IPS-20b (cell line): ENCODE measurements at regions not wholly inside any gene's neighbourhood (a gene's known extent, or its start where the extent isn't known, plus 50 kb on each side); places are given as distances from the start of the nearest gene placed in this dataset.
"Not testable (repeated sequence)": the region's sequence is repeated elsewhere in the genome, so short reads cannot be mapped to it uniquely, and the experiment has no call there.

ENCODE experiments used
- H3K27ac ChIP-seq: one replicate; pipeline ENCODE4 v1.5.1; 2013; ENCODE audit warnings: low read length
- H3K27me3 ChIP-seq: 2 replicates; pipeline ENCODE4 v1.6.1; 2013; ENCODE audit warnings: mild to moderate bottlenecking, low read length, inconsistent platforms; ENCODE audit not compliant: insufficient read depth
- H3K36me3 ChIP-seq: 2 replicates; pipeline ENCODE4 v1.6.1; 2013; ENCODE audit warnings: low read depth, mild to moderate bottlenecking, inconsistent platforms, low read length, moderate library complexity; ENCODE audit not compliant: insufficient read depth
- H3K4me1 ChIP-seq: 2 replicates; pipeline ENCODE4 v1.6.1; 2013; ENCODE audit warnings: mild to moderate bottlenecking, control low read depth, inconsistent platforms, low read length, moderate library complexity; ENCODE audit not compliant: insufficient read depth
- H3K4me3 ChIP-seq: 2 replicates; pipeline ENCODE4 v1.5.1; 2013; ENCODE audit warnings: mild to moderate bottlenecking, low read length, inconsistent platforms
- H3K9ac ChIP-seq: 2 replicates; pipeline ENCODE4 v1.6.1; 2013; ENCODE audit warnings: low read depth, mild to moderate bottlenecking, inconsistent platforms, low read length, moderate library complexity
- H3K9me3 ChIP-seq: 2 replicates; pipeline ENCODE4 v1.6.1; 2013; ENCODE audit warnings: mild to moderate bottlenecking, low read depth, low read length, inconsistent platforms; ENCODE audit not compliant: insufficient read depth

DNA sequence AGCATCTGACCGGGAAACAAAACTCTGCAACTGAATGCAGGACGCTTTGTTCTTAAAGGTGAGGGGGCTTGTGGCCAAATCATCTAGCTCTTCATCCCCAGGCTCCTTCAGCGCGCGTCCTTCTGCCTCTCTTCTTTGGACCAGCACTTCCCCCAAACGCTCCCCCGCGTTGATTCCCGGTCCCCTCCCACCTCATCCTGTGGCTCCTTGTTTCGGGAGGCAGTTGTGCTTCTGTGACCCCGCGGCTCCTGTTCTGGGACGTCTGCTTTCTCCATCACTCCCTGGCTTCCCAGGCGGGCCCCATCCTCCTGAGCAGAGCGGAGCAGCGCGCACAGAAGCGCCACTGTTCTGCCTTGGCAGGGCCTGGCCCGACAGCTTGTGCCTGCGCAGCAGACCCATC, 109.7 kb upstream of the ZNG1E start:
- H3K27me3 ChIP-seq, H3K9ac ChIP-seq, H3K36me3 ChIP-seq, H3K4me3 ChIP-seq, H3K27ac ChIP-seq, H3K4me1 ChIP-seq, H3K9me3 ChIP-seq: not testable (repeated sequence)

DNA sequence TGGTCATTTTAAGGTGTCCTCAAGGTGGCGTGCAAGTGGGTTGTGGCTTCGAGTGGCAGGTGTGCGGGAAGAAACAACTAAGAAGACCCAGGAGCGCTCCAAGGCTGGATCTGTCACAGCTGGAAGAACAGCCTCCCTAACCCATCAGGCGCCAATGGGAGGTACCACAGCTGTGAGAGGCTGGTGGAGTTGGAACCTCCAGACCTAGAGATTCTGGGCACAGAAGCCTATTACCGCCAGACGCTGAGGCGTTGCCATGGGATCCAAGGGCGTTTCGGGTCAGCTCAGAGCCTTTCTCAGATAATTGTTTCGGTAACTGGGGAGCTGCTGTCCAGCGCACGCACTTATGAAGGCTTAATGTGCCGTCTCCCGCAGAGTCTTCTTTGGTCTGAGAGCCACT, 156.7 kb upstream of the ZNG1E start:
- not testable (repeated sequence) for H3K27ac ChIP-seq, H3K4me3 ChIP-seq, H3K36me3 ChIP-seq, H3K9ac ChIP-seq, H3K27me3 ChIP-seq, H3K4me1 ChIP-seq, H3K9me3 ChIP-seq

DNA sequence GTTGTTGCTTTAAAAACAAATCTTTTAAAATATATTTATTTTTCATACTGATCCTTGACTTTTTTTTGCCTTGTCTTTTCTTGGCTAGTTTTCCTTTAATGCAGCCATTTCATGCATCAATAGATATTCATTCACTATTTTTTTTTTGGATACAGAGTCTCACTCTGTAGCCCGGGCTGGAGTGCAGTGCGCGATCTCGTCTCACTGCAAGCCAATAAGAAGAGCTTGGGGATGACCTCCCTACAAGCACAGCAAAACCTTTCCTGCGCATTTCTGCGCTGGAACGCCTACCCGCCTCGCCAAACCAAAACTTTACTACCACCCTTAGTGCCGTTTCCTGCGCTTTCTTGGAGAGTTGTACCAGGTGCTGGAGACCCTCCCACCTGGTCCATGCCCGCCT, 161.3 kb upstream of the ZNG1E start:
- not testable (repeated sequence) for H3K36me3 ChIP-seq, H3K9ac ChIP-seq, H3K4me3 ChIP-seq, H3K4me1 ChIP-seq, H3K27ac ChIP-seq, H3K27me3 ChIP-seq, H3K9me3 ChIP-seq

DNA sequence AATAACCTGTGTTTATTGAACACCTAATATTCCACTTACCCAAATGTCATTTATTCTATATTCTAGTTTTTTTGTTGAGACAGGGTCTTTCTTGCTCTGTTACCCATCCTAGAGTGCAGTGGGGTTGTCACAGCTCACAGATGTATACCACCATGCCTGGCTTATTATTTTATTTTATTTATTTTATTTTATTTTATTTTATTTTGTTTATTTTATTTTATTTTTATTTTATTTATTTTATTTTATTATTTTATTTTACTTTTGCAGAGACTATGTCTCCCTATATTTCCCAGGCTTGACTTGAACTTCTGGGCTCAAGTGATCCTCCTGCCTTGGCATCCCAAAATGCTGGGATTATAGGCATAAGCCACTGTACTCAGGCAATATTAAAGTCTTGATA, 167.8 kb upstream of the ZNG1E start:
- not testable (repeated sequence) for H3K36me3 ChIP-seq, H3K27ac ChIP-seq, H3K4me3 ChIP-seq, H3K9me3 ChIP-seq, H3K27me3 ChIP-seq, H3K9ac ChIP-seq, H3K4me1 ChIP-seq

DNA sequence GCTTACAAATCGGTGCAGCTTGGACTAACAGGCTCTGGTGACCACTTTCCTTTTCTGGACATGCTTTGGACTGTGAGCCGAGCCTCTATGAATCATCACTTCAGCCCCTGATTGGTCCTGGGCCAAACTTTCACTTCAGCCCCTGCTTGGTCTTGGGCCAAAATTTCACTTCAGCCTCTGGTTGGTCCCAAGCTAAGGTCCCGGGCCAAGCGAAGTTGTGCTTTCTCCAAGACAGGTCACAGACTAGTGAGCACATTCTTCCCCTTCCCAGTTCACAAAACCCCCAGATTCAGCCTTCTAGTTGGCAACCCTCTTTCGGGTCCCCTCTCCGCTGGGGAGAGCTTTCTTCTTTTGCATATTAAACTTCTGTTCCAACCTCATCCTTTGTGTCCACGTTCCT, 171.0 kb upstream of the ZNG1E start:
- H3K27ac ChIP-seq, H3K27me3 ChIP-seq, H3K9ac ChIP-seq, H3K9me3 ChIP-seq, H3K4me1 ChIP-seq, H3K36me3 ChIP-seq, H3K4me3 ChIP-seq: not testable (repeated sequence)

DNA sequence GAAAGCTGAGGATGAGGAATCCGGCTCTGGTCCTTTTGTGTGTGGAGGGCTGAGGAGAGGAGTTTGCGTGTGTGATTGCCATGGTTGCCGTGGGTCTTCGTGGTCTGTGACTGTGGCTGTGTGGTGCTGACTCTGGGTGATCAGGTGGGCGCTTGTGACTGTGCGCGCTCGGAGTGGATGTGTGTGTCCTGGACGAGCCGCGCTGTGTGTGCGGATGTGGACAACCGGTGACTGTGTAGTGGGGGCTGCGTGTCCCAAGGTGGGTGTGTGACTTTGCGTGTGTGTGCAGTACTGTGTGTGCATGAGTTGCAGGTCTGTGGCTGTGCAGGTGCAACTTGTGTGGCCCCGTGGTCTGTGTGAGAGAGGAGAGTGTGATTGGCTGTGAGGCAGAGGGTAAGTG, 172.0 kb upstream of the ZNG1E start:
- H3K27ac ChIP-seq, H3K4me1 ChIP-seq, H3K9ac ChIP-seq, H3K4me3 ChIP-seq, H3K27me3 ChIP-seq, H3K9me3 ChIP-seq, H3K36me3 ChIP-seq: not testable (repeated sequence)

DNA sequence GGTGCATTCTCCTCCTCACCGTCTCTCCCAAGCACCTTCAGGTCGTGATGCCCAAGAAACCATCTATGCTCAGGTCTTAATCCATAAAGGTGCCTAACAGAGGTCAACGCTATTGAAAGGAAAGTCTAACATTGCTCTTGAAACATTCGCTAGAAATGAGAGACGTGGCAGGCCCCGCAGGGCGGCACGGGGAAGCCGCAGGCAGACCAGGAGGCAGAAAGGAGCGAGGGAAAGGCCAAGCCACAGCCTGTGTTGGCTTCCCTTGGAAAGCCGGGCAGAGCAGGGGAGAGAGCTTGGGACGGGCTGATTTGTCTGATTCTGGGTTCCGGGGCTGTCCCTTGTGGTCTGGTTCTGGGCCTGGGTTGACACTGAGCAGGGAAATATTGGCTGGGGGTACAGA, 192.8 kb upstream of the ZNG1E start:
- not testable (repeated sequence) for H3K27ac ChIP-seq, H3K9ac ChIP-seq, H3K36me3 ChIP-seq, H3K27me3 ChIP-seq, H3K9me3 ChIP-seq, H3K4me1 ChIP-seq, H3K4me3 ChIP-seq

DNA sequence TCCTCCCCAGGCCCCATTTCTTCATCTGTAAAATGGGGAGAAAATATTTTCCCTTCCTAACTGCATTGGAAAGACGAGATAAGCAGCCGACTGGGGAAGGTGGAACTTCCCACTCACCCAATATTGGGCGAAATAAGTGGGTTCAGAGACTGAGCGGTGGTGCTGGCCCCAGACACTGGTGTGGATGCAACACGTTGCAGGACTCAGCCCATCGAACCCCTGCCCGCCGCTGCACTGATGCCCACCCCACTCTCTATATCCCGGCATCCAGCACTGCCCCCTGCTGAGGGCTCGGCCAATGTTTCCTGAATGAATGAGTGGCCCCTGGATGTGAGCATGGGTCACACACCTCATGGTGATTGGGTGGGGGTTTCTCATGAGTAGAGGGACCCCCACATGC, 194.4 kb upstream of the ZNG1E start:
- H3K4me1 ChIP-seq, H3K27ac ChIP-seq, H3K27me3 ChIP-seq, H3K9ac ChIP-seq, H3K9me3 ChIP-seq, H3K36me3 ChIP-seq, H3K4me3 ChIP-seq: not testable (repeated sequence)

DNA sequence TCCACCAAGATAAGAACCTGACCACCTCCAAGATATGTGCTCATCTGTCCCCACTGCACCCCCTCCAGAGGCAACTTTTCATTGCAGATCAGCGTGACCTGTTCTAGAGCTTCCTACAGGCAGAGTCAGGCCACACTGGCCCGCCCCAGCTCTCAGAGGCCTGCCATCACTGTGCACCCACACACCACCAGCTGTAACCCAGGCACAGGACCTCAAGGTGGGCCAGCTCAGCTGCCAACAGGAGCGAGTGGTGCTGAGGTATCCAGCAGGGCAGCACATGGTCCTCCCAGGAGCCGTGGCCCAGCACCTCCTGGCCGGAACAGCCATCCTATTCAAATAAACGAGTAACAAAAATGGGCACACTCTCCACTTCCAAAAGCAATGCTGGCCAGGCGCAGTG, 189.9 kb upstream of the FOXD4L5 start:
- H3K9ac ChIP-seq, H3K4me1 ChIP-seq, H3K36me3 ChIP-seq, H3K9me3 ChIP-seq, H3K27me3 ChIP-seq, H3K27ac ChIP-seq, H3K4me3 ChIP-seq: not testable (repeated sequence)

DNA sequence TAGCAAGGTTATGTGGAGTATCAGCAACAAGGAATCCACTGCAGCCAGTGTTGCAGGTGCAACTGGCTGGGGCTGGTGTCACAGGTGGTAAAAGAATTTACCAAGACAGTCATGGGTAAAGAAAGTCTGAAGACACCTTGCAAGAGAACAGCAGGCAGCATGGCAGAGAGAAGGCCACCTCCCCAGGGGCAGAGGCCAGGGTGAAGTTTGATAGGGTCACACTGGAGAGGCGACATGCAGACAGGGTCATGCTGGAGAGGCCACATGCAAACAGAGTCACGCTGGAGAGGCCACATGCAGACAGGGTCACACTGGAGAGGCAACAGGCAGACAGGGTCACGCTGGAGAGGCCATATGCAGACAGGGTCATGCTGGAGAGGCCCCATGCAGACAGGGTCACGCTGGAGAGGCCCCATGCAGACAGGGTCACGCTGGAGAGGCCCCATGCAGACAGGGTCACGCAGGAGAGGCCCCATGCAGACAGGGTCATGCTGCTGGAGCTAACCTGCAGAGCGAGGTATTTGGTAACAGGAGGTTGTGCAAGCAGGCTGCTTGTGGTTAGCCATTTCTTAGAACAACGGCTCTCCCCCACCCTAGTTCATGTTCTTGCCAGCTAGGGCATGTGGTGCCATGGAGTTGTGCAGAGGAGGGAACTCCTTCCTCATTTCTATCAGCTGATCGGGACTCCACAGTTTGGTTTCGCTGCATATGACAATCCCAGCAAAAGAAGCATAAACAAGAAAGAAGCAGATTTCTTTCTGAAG, 188.2 kb upstream of the FOXD4L5 start:
- H3K36me3 ChIP-seq, H3K27ac ChIP-seq, H3K9me3 ChIP-seq, H3K4me1 ChIP-seq, H3K27me3 ChIP-seq, H3K4me3 ChIP-seq, H3K9ac ChIP-seq: not testable (repeated sequence)

DNA sequence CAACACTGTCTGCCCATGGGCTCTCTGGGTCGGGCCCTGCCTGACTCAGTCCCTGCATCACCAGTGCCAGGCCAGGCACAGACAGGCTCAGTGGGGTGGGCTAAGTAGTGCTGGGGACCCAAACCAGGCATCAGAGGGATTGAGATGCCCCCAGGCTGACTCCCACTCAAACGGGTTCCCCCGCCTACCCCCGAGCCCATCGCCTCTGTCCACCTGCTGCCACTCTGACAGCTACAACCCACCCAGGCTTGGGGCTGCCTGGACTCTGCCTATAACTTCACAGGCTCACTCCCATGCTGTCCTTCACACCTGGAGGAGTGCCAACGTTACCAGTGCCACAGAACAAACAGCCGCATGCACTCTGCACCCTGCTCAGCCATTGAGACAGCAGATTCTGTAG, 186.1 kb upstream of the FOXD4L5 start:
- H3K36me3 ChIP-seq, H3K4me3 ChIP-seq, H3K27me3 ChIP-seq, H3K27ac ChIP-seq, H3K9me3 ChIP-seq, H3K9ac ChIP-seq, H3K4me1 ChIP-seq: not testable (repeated sequence)

DNA sequence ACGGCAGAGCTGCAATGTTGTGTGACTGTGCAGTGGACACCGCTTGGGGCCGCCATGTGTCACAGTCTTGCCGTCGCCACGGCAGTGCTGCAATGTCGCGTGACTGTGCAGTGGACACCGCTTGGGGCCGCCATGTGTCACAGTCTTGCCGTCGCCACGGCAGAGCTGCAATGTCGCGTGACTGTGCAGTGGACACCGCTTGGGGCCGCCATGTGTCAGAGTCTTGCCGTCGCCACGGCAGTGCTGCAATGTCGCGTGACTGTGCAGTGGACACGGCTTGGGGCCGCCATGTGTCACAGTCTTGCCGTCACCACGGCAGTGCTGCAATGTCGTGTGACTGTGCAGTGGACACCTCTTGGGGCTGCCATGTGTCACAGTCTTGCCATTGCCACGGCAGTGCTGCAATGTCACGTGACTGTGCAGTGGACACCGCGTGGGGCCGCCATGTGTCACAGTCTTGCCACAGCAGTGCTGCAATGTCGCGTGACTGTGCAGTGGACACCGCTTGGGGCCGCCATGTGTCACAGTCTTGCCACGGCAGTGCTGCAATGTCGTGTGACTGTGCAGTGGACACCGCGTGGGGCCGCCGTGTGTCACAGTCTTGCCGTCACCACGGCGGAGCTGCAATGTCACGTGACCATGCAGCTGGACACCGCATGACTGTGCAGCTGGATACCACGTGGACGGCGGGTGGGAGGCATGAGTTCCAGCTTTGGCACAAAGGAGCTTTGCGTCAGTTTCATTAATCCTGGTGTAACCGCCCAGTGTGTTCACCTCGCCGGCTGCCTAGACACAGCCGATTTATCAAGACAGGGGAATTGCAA, 182.1 kb upstream of the FOXD4L5 start:
- H3K36me3 ChIP-seq, H3K9ac ChIP-seq, H3K4me1 ChIP-seq, H3K4me3 ChIP-seq, H3K27ac ChIP-seq, H3K27me3 ChIP-seq: not testable (repeated sequence)
- peaks cover 11% of the 10 kb centered on the region for H3K9me3 ChIP-seq
